WERI-Rb-1 (cell line): ENCODE measurements at regions not wholly inside any gene's neighbourhood (a gene's known extent, or its start where the extent isn't known, plus 50 kb on each side); places are given as distances from the start of the nearest gene placed in this dataset.
"Not testable (repeated sequence)": the region's sequence is repeated elsewhere in the genome, so short reads cannot be mapped to it uniquely, and the experiment has no call there.

Experiments
- DNase-seq: peaks from one replicate; pipeline ENCODE4 v3.0.0-alpha.2; 2020
- H3K27ac ChIP-seq: fragments of 250-450 bp; sonication (Bioruptor Pico); 2 replicates; pipeline ENCODE4 v1.5.1; 2020; ENCODE audit warnings: mild to moderate bottlenecking, moderate library complexity
- H3K27me3 ChIP-seq: fragments of 250-450 bp; sonication (Bioruptor Pico); 2 replicates; pipeline ENCODE4 v1.5.1; 2021; ENCODE audit warnings: mild to moderate bottlenecking, low read depth, moderate library complexity; ENCODE audit not compliant: insufficient read depth, severe bottlenecking
- H3K36me3 ChIP-seq: fragments of 250-450 bp; sonication (Bioruptor Pico); 2 replicates; pipeline ENCODE4 v1.5.1; 2020; ENCODE audit warnings: mild to moderate bottlenecking, moderate library complexity
- H3K4me3 ChIP-seq: 2 replicates; pipeline ENCODE4 v1.5.1; 2011; ENCODE audit warnings: low read depth, mild to moderate bottlenecking, control low read depth, low read length
- H3K9me3 ChIP-seq: fragments of 250-450 bp; sonication (Bioruptor Pico); 2 replicates; pipeline ENCODE4 v1.5.1; 2021; ENCODE audit warnings: mild to moderate bottlenecking, moderate library complexity; ENCODE audit not compliant: severe bottlenecking
- TF ChIP-seq, protein P1 (sequence below): IDR thresholded peaks from 2 replicates; pipeline ENCODE4 v1.5.1; 2011; ENCODE audit warnings: low read depth, mild to moderate bottlenecking, control low read depth, inconsistent platforms, low read length

GRCh38 chr4:59484944-59485343 is 1715.2 kb upstream of the ADGRL3 start:
- TF ChIP-seq, protein P1, sequence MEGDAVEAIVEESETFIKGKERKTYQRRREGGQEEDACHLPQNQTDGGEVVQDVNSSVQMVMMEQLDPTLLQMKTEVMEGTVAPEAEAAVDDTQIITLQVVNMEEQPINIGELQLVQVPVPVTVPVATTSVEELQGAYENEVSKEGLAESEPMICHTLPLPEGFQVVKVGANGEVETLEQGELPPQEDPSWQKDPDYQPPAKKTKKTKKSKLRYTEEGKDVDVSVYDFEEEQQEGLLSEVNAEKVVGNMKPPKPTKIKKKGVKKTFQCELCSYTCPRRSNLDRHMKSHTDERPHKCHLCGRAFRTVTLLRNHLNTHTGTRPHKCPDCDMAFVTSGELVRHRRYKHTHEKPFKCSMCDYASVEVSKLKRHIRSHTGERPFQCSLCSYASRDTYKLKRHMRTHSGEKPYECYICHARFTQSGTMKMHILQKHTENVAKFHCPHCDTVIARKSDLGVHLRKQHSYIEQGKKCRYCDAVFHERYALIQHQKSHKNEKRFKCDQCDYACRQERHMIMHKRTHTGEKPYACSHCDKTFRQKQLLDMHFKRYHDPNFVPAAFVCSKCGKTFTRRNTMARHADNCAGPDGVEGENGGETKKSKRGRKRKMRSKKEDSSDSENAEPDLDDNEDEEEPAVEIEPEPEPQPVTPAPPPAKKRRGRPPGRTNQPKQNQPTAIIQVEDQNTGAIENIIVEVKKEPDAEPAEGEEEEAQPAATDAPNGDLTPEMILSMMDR = no peak
- no peaks in the 10 kb centered on the region for H3K9me3 ChIP-seq
- H3K36me3 ChIP-seq = no peaks in the 10 kb centered on the region
- no peak overlapping the region for H3K4me3 ChIP-seq
- H3K27me3 ChIP-seq = no peaks in the 10 kb centered on the region
- H3K27ac ChIP-seq = no peak overlapping the region
- no peak for DNase-seq

DNA sequence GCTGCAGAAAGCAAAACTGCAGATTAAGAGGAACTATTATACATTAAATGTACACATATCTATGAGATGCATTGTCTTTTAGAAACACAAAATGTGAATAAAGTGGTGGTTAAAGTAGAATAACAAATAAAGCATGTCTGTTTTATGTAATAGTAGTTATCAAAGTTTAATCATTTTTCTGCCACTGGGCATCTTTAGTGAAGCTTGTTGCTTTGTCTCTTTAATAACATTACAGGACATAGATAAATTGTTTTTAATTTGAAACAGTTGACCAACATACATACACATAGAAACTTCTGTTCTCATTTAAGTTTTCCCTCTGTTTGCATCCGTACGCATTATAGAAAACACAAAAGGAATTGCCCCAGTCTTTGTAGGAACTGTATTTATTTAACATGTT is 1700.0 kb upstream of the ADGRL3 start:
- Histone ChIP-seq H3K27ac (no peak overlapping the region), H3K36me3 (no peaks in the 10 kb centered on the region), H3K4me3 (no peak overlapping the region), H3K27me3 (no peaks in the 10 kb centered on the region), H3K9me3 (no peaks in the 10 kb centered on the region)
- TF ChIP-seq, protein P1 = no peak
- DNase-seq = no peak

DNA sequence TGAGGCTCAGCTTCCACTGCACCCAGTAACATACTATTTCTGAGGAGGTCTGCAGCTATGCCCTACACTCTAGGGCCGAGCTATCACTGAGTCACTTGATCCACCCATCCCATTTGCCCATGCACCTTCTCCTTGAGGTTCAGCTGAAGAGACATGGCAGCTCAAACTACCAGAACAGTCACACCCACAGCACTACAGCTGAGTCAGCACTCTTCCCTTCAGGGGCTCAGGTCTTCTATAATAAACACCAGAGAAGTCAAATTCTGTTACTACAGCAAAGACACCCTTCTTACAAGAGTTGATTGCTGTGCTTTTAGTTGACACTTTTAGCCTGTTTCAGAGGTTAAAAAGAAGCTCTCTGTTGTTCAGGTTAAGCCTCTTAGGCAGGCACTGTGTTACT is 1696.4 kb upstream of the ADGRL3 start:
- TF ChIP-seq, protein P1 = no peak
- no peak overlapping the region for H3K4me3 ChIP-seq
- no peak for DNase-seq

DNA sequence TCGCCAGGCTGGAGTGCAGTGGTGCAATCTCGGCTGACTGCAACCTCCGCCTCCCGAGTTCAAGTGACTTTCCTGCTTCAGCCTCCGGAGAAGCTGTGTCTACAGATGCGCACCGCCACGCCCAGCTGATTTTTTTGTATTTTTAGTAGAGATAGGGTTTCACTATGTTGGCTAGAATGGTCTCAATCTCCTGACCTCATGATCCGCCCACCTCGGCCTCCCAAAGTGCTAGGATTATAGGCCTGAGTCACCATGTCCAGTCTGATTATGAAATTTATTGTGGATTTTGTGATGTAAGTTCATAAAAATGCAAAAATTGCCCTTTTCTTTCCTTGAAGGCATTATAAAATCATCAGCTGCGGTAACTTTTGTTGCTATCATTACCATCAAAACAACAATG is 1688.3 kb upstream of the ADGRL3 start:
- not testable (repeated sequence) for DNase-seq, H3K27me3 ChIP-seq, H3K36me3 ChIP-seq, H3K9me3 ChIP-seq, H3K4me3 ChIP-seq, H3K27ac ChIP-seq

More for the DNA sequence above, 1696.4 kb upstream of the ADGRL3 start:
- no peaks in the 10 kb centered on the region for H3K9me3 ChIP-seq
- H3K27me3 ChIP-seq = no peaks in the 10 kb centered on the region
- H3K36me3 ChIP-seq = no peaks in the 10 kb centered on the region
- H3K27ac ChIP-seq = no peak overlapping the region

DNA sequence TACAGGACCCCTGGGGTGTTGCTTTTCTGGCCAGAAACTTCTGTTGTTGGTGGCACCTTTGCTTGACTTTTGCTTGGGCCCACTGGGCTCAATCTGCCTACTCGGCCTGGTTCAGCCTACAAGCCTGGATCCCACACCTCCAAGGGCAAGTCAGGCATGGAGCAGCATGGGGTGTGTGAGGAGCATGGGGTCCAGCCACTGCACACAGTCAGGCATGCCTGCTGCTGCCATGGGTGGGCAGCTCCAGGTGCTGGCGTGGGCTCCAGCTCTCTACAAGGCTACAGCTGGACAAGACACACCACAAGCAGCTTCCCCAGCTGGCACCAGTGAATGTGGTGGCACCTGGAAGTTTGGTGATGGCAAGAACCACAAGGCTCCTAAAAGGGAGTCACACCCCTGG is 1683.1 kb upstream of the ADGRL3 start:
- Histone ChIP-seq H3K27me3 (no peaks in the 10 kb centered on the region), H3K4me3 (no peak overlapping the region), H3K36me3 (no peaks in the 10 kb centered on the region), H3K27ac (no peak overlapping the region), H3K9me3 (no peaks in the 10 kb centered on the region)
- TF ChIP-seq, protein P1 = no peak
- DNase-seq = no peak

- Histone ChIP-seq H3K4me3 (no peak overlapping the region), H3K36me3 (no peaks in the 10 kb centered on the region), H3K9me3 (no peaks in the 10 kb centered on the region), H3K27ac (no peak overlapping the region), H3K27me3 (no peaks in the 10 kb centered on the region)
- no peak for DNase-seq
- TF ChIP-seq, protein P1 = no peak
These were observed 1681.9 kb upstream of the ADGRL3 start for GRCh38 chr4:59518005-59518823.
